Nephron progenitor cell (in vitro differentiated cells): ENCODE measurements at regions not wholly inside any gene's neighbourhood (a gene's known extent, or its start where the extent isn't known, plus 50 kb on each side); places are given as distances from the start of the nearest gene placed in this dataset.
"Not testable (repeated sequence)": the region's sequence is repeated elsewhere in the genome, so short reads cannot be mapped to it uniquely, and the experiment has no call there.

Source experiments
- DNase-seq: peaks from one replicate; pipeline ENCODE4 v3.0.0; 2021
- H3K27ac Mint-ChIP-seq: 2 replicates; pipeline ENCODE4 v1.8.0; 2021; ENCODE audit warnings: mild to moderate bottlenecking, moderate library complexity, mixed read lengths
- H3K27me3 Mint-ChIP-seq: 2 replicates; pipeline ENCODE4 v1.8.0; 2021; ENCODE audit warnings: mild to moderate bottlenecking, low read depth, mixed read lengths; ENCODE audit not compliant: poor library complexity
- H3K36me3 Mint-ChIP-seq: 2 replicates; pipeline ENCODE4 v1.8.0; 2021; ENCODE audit warnings: low read depth, mixed read lengths
- H3K4me1 Mint-ChIP-seq: 2 replicates; pipeline ENCODE4 v1.8.0; 2021; ENCODE audit warnings: mixed read lengths
- H3K4me3 Mint-ChIP-seq: 2 replicates; pipeline ENCODE4 v1.8.0; 2021; ENCODE audit warnings: mild to moderate bottlenecking, moderate library complexity, mixed read lengths
- H3K9me3 Mint-ChIP-seq: 2 replicates; pipeline ENCODE4 v1.8.0; 2021; ENCODE audit warnings: mild to moderate bottlenecking, moderate library complexity, mixed read lengths
- CTCF ChIP-seq: fragments of 200-600 bp; sonication (generic); IDR thresholded peaks from 2 replicates; pipeline ENCODE4 v1.5.0; 2021; ENCODE audit warnings: antibody characterized with exemption

DNA sequence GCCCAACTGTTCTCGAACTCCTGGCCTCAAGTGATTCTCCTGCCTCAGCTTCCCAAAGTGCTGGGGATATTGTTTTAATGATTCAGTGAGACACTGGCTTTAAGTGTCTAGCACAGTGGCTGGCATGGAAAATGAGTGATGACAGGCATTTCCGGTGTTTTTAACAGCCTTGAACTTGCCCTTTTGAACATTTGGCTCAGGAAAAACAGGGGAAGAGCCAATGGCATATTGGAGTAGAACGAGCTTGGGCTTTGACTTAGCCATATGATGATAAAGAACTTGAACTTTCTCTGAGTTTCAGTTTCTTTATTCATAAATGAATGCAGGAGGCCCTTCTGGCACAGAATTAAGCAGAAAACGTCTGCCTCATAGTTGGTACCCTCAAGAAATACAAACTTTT lies 145.0 kb upstream of the HS3ST4 start:
- H3K4me1 Mint-ChIP-seq, result no peaks in the 10 kb centered on the region
- H3K27ac Mint-ChIP-seq, result peak overlapping the region; percentile 16
- no peak for DNase-seq
- no peak overlapping the region for H3K4me3 Mint-ChIP-seq
- H3K9me3 Mint-ChIP-seq, result peaks cover 7% of the 10 kb centered on the region
- TF ChIP-seq CTCF, result no peak
- no peaks in the 10 kb centered on the region for H3K36me3 Mint-ChIP-seq
- peaks cover 3% of the 10 kb centered on the region for H3K27me3 Mint-ChIP-seq

DNA sequence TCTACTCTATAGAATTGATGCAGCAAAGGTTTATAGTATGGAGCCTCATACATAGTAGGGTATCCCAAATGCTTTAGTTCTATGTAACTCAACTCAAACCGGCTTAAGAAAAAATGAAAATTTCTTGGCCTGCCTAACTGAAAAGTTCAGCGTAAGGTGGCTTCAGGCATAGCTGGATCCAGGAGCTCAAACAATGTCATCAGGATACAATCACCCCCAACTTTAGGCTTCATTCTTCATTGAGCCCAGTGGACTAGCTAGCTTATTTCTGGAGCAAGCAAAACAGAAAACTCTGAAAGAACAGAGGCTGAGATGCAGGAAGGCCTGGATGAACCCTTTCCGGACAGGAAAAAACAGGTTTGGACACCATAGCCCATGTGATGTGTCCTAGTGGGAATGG lies 147.5 kb upstream of the HS3ST4 start:
- Mint-ChIP-seq H3K4me3 (no peak overlapping the region), H3K27me3 (peaks cover 3% of the 10 kb centered on the region), H3K4me1 (no peaks in the 10 kb centered on the region), H3K36me3 (no peaks in the 10 kb centered on the region), H3K27ac (no peak overlapping the region), H3K9me3 (no peaks in the 10 kb centered on the region)
- TF ChIP-seq CTCF, result no peak
- no peak for DNase-seq

DNA sequence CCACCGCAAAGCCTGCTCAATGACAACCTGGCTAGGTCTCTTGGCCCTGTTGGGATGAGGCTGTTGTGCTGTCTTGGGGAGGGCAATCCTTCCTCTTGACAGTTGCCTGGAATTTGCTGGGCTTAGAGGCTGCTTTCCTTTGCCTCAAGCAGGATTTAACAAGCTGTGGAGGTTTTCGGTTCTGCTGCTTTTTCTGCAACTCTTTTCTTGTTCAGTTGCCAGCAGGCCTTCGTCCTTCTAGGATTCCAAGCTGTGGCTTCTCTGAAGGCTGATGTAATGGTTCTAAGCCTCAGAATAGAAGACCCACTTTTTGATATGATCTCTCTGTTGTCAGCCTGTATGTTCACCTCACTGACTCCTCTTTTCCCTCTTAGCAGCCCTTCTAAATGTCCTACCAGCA lies 149.5 kb upstream of the HS3ST4 start:
- H3K9me3 Mint-ChIP-seq, result no peaks in the 10 kb centered on the region
- H3K27ac Mint-ChIP-seq, result no peak overlapping the region
- no peak for TF ChIP-seq CTCF
- no peaks in the 10 kb centered on the region for H3K27me3 Mint-ChIP-seq
- H3K36me3 Mint-ChIP-seq, result no peaks in the 10 kb centered on the region
- no peaks in the 10 kb centered on the region for H3K4me1 Mint-ChIP-seq
- no peak for DNase-seq
- no peak overlapping the region for H3K4me3 Mint-ChIP-seq

- H3K9me3 Mint-ChIP-seq, H3K4me3 Mint-ChIP-seq, H3K36me3 Mint-ChIP-seq, H3K27me3 Mint-ChIP-seq, H3K4me1 Mint-ChIP-seq, DNase-seq, H3K27ac Mint-ChIP-seq: not testable (repeated sequence)
Measured at GRCh38 chr16:25539767-25540166, 152.0 kb upstream of the HS3ST4 start.

DNA sequence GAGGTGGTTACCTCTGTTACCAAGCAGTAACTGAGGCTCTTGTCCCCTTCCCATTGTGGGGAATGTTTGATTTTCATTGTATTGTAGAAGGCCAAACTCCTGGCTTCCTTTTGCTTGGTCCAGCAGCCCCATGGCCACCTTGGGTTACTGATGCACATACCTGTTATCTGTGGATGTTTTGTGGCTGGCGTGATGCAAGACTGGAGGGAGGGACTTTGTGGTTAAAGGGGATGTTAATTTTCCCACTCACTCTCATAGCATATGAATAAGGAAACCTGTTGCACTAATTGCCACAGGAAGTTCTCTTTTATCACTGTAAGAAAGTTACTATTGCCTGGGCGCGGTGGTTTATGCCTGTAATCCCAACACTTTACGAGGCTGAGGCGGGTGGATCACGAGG lies 168.6 kb upstream of the HS3ST4 start:
- H3K27ac Mint-ChIP-seq, result no peak overlapping the region

DNA sequence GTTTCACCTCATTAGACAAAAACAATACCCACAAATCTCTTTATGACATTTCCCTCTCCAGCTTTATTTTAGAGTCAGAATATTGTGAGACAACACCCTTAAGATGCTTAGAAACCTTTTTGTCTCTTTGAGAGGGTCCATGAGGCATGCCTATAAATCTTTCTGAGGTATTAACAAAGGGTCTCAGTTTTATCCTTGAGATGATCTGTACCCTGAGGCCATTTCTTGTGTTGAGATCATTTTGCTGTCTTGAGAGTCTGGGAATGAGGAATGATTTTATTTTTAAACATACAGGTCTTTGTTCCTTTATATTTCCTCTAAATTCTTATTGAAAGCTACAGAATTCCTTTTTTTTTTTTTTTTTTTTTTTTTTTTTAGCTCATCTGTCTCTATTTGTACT lies 179.7 kb upstream of the HS3ST4 start:
- DNase-seq, result no peak
- Mint-ChIP-seq H3K36me3 (no peaks in the 10 kb centered on the region), H3K27ac (no peak overlapping the region), H3K4me1 (no peaks in the 10 kb centered on the region), H3K27me3 (no peaks in the 10 kb centered on the region), H3K4me3 (no peak overlapping the region), H3K9me3 (peaks cover 3% of the 10 kb centered on the region)
- TF ChIP-seq CTCF, result no peak

More for the DNA sequence above, 168.6 kb upstream of the HS3ST4 start:
- TF ChIP-seq CTCF, result no peak
- H3K9me3 Mint-ChIP-seq, result peaks cover 3% of the 10 kb centered on the region
- no peaks in the 10 kb centered on the region for H3K36me3 Mint-ChIP-seq
- no peak overlapping the region for H3K4me3 Mint-ChIP-seq
- no peak for DNase-seq
- H3K4me1 Mint-ChIP-seq, result no peaks in the 10 kb centered on the region
- H3K27me3 Mint-ChIP-seq, result peaks cover 3% of the 10 kb centered on the region

DNA sequence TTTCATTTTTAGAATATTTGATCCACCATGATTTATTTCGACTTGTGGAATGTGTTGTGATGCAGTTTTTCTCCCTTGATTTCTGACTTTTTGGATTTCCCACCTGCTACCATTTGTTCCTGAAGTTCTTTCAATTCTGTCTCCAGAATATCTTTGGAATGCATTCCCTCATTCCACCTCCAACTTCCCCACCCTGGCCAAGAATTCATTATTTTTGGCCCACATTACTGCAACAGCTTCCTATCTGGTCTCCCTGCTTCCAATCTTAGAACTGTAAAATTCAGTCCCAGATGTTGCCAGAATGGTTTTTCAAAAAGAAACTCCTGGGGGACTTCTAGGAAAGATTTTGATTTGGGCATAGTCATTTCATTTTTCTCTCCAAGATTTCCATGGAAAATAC lies 182.3 kb upstream of the HS3ST4 start:
- no peak for TF ChIP-seq CTCF
- Mint-ChIP-seq H3K4me1 (no peaks in the 10 kb centered on the region), H3K36me3 (no peaks in the 10 kb centered on the region), H3K9me3 (peaks cover 3% of the 10 kb centered on the region), H3K27ac (no peak overlapping the region), H3K4me3 (no peak overlapping the region), H3K27me3 (no peaks in the 10 kb centered on the region)
- DNase-seq, result no peak
